ENCODE measurements at regions not wholly inside any gene's neighbourhood (a gene's known extent, or its start where the extent isn't known, plus 50 kb on each side); places are given as distances from the start of the nearest gene placed in this dataset.

- H3K27me3 ChIP-seq (ENCODE audit: control insufficient read depth, insufficient read depth, low read length): no peaks in the 10 kb centered on the region
- H3K4me3 ChIP-seq (ENCODE audit: insufficient read depth, low read depth, low read length): no peak overlapping the region
- no peaks in the 10 kb centered on the region for H3K36me3 ChIP-seq (replicated peaks; ENCODE audit: control insufficient read depth, insufficient read depth, low read length)
- DNase-seq: no peak
These were observed 188.6 kb downstream of the BMP2 start for GRCh38 chr20:6956056-6956455.

- H3K4me3 ChIP-seq (ENCODE audit: insufficient read depth, low read depth, low read length): no peak overlapping the region
- no peaks in the 10 kb centered on the region for H3K36me3 ChIP-seq (replicated peaks; ENCODE audit: control insufficient read depth, insufficient read depth, low read length)
- no peak for DNase-seq
- no peaks in the 10 kb centered on the region for H3K27me3 ChIP-seq (ENCODE audit: control insufficient read depth, insufficient read depth, low read length)
These were observed 189.1 kb downstream of the BMP2 start for GRCh38 chr20:6956574-6956973.

- H3K27me3 ChIP-seq (ENCODE audit: control insufficient read depth, insufficient read depth, low read length): no peaks in the 10 kb centered on the region
- no peaks in the 10 kb centered on the region for H3K36me3 ChIP-seq (replicated peaks; ENCODE audit: control insufficient read depth, insufficient read depth, low read length)
- no peak for DNase-seq
- no peak overlapping the region for H3K4me3 ChIP-seq (ENCODE audit: insufficient read depth, low read depth, low read length)
These were observed 192.4 kb downstream of the BMP2 start for GRCh38 chr20:6959900-6960312.

- no peak for DNase-seq
- Histone ChIP-seq H3K4me3 (ENCODE audit: insufficient read depth, low read depth, low read length) (no peak overlapping the region), H3K27me3 (ENCODE audit: control insufficient read depth, insufficient read depth, low read length) (no peaks in the 10 kb centered on the region), H3K36me3 (replicated peaks; ENCODE audit: control insufficient read depth, insufficient read depth, low read length) (no peaks in the 10 kb centered on the region)
These were observed 199.2 kb downstream of the BMP2 start for GRCh38 chr20:6966721-6967120.

- Histone ChIP-seq H3K27me3 (ENCODE audit: control insufficient read depth, insufficient read depth, low read length) (no peaks in the 10 kb centered on the region), H3K4me3 (ENCODE audit: insufficient read depth, low read depth, low read length) (no peak overlapping the region)
- no peak for DNase-seq
These were observed 207.4 kb downstream of the BMP2 start for GRCh38 chr20:6974838-6975237.

GRCh38 chr20:6975311-6975710 lies 207.8 kb downstream of the BMP2 start:
- no peaks in the 10 kb centered on the region for H3K36me3 ChIP-seq (replicated peaks; ENCODE audit: control insufficient read depth, insufficient read depth, low read length)
- no peaks in the 10 kb centered on the region for H3K27me3 ChIP-seq (ENCODE audit: control insufficient read depth, insufficient read depth, low read length)
- no peak for DNase-seq
- no peak overlapping the region for H3K4me3 ChIP-seq (ENCODE audit: insufficient read depth, low read depth, low read length)

More at GRCh38 chr20:6974838-6975237, 207.4 kb downstream of the BMP2 start:
- H3K36me3 ChIP-seq (replicated peaks; ENCODE audit: control insufficient read depth, insufficient read depth, low read length): no peaks in the 10 kb centered on the region

- Histone ChIP-seq H3K4me3 (ENCODE audit: insufficient read depth, low read depth, low read length) (no peak overlapping the region), H3K36me3 (replicated peaks; ENCODE audit: control insufficient read depth, insufficient read depth, low read length) (no peaks in the 10 kb centered on the region)
- DNase-seq: no peak
These were observed 208.8 kb downstream of the BMP2 start for GRCh38 chr20:6976106-6976900.

GRCh38 chr20:6979621-6980020 lies 212.1 kb downstream of the BMP2 start:
- Histone ChIP-seq H3K4me3 (ENCODE audit: insufficient read depth, low read depth, low read length) (no peak overlapping the region), H3K27me3 (ENCODE audit: control insufficient read depth, insufficient read depth, low read length) (no peaks in the 10 kb centered on the region), H3K36me3 (replicated peaks; ENCODE audit: control insufficient read depth, insufficient read depth, low read length) (no peaks in the 10 kb centered on the region)
- DNase-seq: no peak

More at GRCh38 chr20:6976106-6976900, 208.8 kb downstream of the BMP2 start:
- H3K27me3 ChIP-seq (ENCODE audit: control insufficient read depth, insufficient read depth, low read length): no peaks in the 10 kb centered on the region

- H3K36me3 ChIP-seq (replicated peaks; ENCODE audit: control insufficient read depth, insufficient read depth, low read length): no peaks in the 10 kb centered on the region
- no peaks in the 10 kb centered on the region for H3K27me3 ChIP-seq (ENCODE audit: control insufficient read depth, insufficient read depth, low read length)
- no peak for DNase-seq
- H3K4me3 ChIP-seq (ENCODE audit: insufficient read depth, low read depth, low read length): no peak overlapping the region
These were observed 225.5 kb downstream of the BMP2 start for GRCh38 chr20:6993011-6993410.

GRCh38 chr20:6993511-6993910 lies 226.0 kb downstream of the BMP2 start:
- H3K27me3 ChIP-seq (ENCODE audit: control insufficient read depth, insufficient read depth, low read length): no peaks in the 10 kb centered on the region
- no peaks in the 10 kb centered on the region for H3K36me3 ChIP-seq (replicated peaks; ENCODE audit: control insufficient read depth, insufficient read depth, low read length)
- no peak overlapping the region for H3K4me3 ChIP-seq (ENCODE audit: insufficient read depth, low read depth, low read length)
- no peak for DNase-seq

- Histone ChIP-seq H3K36me3 (replicated peaks; ENCODE audit: control insufficient read depth, insufficient read depth, low read length) (no peaks in the 10 kb centered on the region), H3K27me3 (ENCODE audit: control insufficient read depth, insufficient read depth, low read length) (no peaks in the 10 kb centered on the region), H3K4me3 (ENCODE audit: insufficient read depth, low read depth, low read length) (no peak overlapping the region)
- no peak for DNase-seq
These were observed 227.0 kb downstream of the BMP2 start for GRCh38 chr20:6994452-6994851.

- no peak for DNase-seq
- H3K27me3 ChIP-seq (ENCODE audit: control insufficient read depth, insufficient read depth, low read length): no peaks in the 10 kb centered on the region
- no peak overlapping the region for H3K4me3 ChIP-seq (ENCODE audit: insufficient read depth, low read depth, low read length)
- H3K36me3 ChIP-seq (replicated peaks; ENCODE audit: control insufficient read depth, insufficient read depth, low read length): no peaks in the 10 kb centered on the region
These were observed 231.4 kb downstream of the BMP2 start for GRCh38 chr20:6998909-6999308.

GRCh38 chr20:6999381-6999780 lies 231.9 kb downstream of the BMP2 start:
- no peak overlapping the region for H3K4me3 ChIP-seq (ENCODE audit: insufficient read depth, low read depth, low read length)
- no peaks in the 10 kb centered on the region for H3K27me3 ChIP-seq (ENCODE audit: control insufficient read depth, insufficient read depth, low read length)
- H3K36me3 ChIP-seq (replicated peaks; ENCODE audit: control insufficient read depth, insufficient read depth, low read length): no peaks in the 10 kb centered on the region
- no peak for DNase-seq

GRCh38 chr20:7003598-7003997 lies 236.1 kb downstream of the BMP2 start:
- Histone ChIP-seq H3K36me3 (replicated peaks; ENCODE audit: control insufficient read depth, insufficient read depth, low read length) (no peaks in the 10 kb centered on the region), H3K27me3 (ENCODE audit: control insufficient read depth, insufficient read depth, low read length) (no peaks in the 10 kb centered on the region), H3K4me3 (ENCODE audit: insufficient read depth, low read depth, low read length) (no peak overlapping the region)
- DNase-seq: no peak

GRCh38 chr20:7004801-7005200 lies 237.3 kb downstream of the BMP2 start:
- Histone ChIP-seq H3K4me3 (ENCODE audit: insufficient read depth, low read depth, low read length) (no peak overlapping the region), H3K36me3 (replicated peaks; ENCODE audit: control insufficient read depth, insufficient read depth, low read length) (no peaks in the 10 kb centered on the region), H3K27me3 (ENCODE audit: control insufficient read depth, insufficient read depth, low read length) (no peaks in the 10 kb centered on the region)
- no peak for DNase-seq

- Histone ChIP-seq H3K4me3 (ENCODE audit: insufficient read depth, low read depth, low read length) (no peak overlapping the region), H3K36me3 (replicated peaks; ENCODE audit: control insufficient read depth, insufficient read depth, low read length) (no peaks in the 10 kb centered on the region), H3K27me3 (ENCODE audit: control insufficient read depth, insufficient read depth, low read length) (no peaks in the 10 kb centered on the region)
- no peak for DNase-seq
These were observed 243.0 kb downstream of the BMP2 start for GRCh38 chr20:7010527-7010926.

Measured in H7 (cell line).